ENCODE measurements at regions not wholly inside any gene's neighbourhood (a gene's known extent, or its start where the extent isn't known, plus 50 kb on each side); places are given as distances from the start of the nearest gene placed in this dataset.
A peak's percentile ranks its signal among the peaks of the same experiment; 100 is the strongest.

GRCh38 chr2:8006626-8007025, 675.2 kb upstream of the ID2 start:
- no peak for TF ChIP-seq CTCF (IDR thresholded peaks at IDR 0.05; ENCODE audit: control insufficient read depth, extremely low read depth, insufficient read depth)
- DNase-seq (ENCODE audit: low read depth), result no peak
- no peak overlapping the region for H3K4me3 ChIP-seq (ENCODE audit: low read depth, low read length)

- H3K4me3 ChIP-seq (ENCODE audit: low read depth, low read length), result no peak overlapping the region
- TF ChIP-seq CTCF (IDR thresholded peaks at IDR 0.05; ENCODE audit: control insufficient read depth, extremely low read depth, insufficient read depth), result no peak
- no peak for DNase-seq (ENCODE audit: low read depth)
Measured at GRCh38 chr2:8009010-8009597, 672.8 kb upstream of the ID2 start.

- H3K4me3 ChIP-seq (ENCODE audit: low read depth, low read length), result no peak overlapping the region
- DNase-seq (ENCODE audit: low read depth), result no peak
- 0 out of 2 replicates have a peak, but pooled peaks have one; percentile 10 for TF ChIP-seq CTCF (IDR thresholded peaks at IDR 0.05; ENCODE audit: control insufficient read depth, extremely low read depth, insufficient read depth)
Measured at GRCh38 chr2:8015848-8016600, 665.8 kb upstream of the ID2 start.

GRCh38 chr2:8016688-8017087, 665.2 kb upstream of the ID2 start:
- TF ChIP-seq CTCF (IDR thresholded peaks at IDR 0.05; ENCODE audit: control insufficient read depth, extremely low read depth, insufficient read depth), result no peak
- DNase-seq (ENCODE audit: low read depth), result no peak
- H3K4me3 ChIP-seq (ENCODE audit: low read depth, low read length), result no peak overlapping the region

- DNase-seq (ENCODE audit: low read depth), result no peak
- no peak for TF ChIP-seq CTCF (IDR thresholded peaks at IDR 0.05; ENCODE audit: control insufficient read depth, extremely low read depth, insufficient read depth)
- H3K4me3 ChIP-seq (ENCODE audit: low read depth, low read length), result no peak overlapping the region
Measured at GRCh38 chr2:8018956-8019355, 662.9 kb upstream of the ID2 start.

- no peak for DNase-seq (ENCODE audit: low read depth)
- no peak for TF ChIP-seq CTCF (IDR thresholded peaks at IDR 0.05; ENCODE audit: control insufficient read depth, extremely low read depth, insufficient read depth)
- H3K4me3 ChIP-seq (ENCODE audit: low read depth, low read length), result no peak overlapping the region
Measured at GRCh38 chr2:8019934-8020333, 661.9 kb upstream of the ID2 start.
